Activated CD8-positive, alpha-beta memory T cell treated with anti-CD3 and anti-CD28 coated beads for 36 hours (primary cell): ENCODE measurements at regions not wholly inside any gene's neighbourhood (a gene's known extent, or its start where the extent isn't known, plus 50 kb on each side); places are given as distances from the start of the nearest gene placed in this dataset.
"Not testable (repeated sequence)": the region's sequence is repeated elsewhere in the genome, so short reads cannot be mapped to it uniquely, and the experiment has no call there.

Source experiments
- CTCF ChIA-PET: fragments of 350-600 bp; sonication (Branson Sonifier 250); formaldehyde crosslinking; loops from one replicate; lab custom pipeline; 2021; ENCODE audit warnings: antibody characterized with exemption; lab: Charles Lee
- POLR2A ChIA-PET: fragments of 350-600 bp; sonication (Branson Sonifier 250); formaldehyde crosslinking; loops from one replicate; lab custom pipeline; 2021; ENCODE audit warnings: antibody characterized with exemption; lab: Charles Lee

DNA sequence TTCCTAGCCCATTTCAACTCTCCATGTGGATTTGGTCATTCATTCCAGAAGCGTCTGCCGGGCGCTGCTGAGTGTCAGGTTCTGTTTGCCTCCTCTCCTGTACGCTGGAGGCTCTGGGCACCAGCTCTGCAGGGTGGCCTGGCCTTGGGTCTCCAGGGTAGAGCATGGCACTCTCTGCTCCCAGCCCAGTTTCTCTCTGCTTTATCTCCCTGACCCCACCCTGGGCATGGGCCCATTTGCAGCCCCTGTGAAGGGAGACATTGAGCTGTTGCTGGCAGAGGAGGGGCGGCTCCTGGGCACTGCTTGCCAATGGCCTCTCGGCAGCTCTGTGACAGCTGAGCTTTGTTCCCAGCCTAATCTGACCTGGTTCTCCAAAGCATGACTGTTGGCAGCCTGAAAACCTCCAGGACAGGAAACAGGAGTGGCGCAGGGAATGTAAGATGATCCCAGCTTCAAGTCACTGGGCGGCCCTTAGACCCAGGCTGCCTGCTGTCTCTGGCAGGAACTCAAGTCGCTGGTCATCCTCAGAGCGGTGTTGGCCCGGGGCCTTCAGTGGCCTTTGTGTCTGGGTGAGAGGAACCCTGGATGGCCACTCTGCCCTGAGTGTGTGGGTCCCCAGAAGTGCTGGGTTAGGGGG, 146.8 kb downstream of the SEC14L1 start:
- CTCF ChIA-PET = no interaction called here
- POLR2A ChIA-PET = no interaction called here

DNA sequence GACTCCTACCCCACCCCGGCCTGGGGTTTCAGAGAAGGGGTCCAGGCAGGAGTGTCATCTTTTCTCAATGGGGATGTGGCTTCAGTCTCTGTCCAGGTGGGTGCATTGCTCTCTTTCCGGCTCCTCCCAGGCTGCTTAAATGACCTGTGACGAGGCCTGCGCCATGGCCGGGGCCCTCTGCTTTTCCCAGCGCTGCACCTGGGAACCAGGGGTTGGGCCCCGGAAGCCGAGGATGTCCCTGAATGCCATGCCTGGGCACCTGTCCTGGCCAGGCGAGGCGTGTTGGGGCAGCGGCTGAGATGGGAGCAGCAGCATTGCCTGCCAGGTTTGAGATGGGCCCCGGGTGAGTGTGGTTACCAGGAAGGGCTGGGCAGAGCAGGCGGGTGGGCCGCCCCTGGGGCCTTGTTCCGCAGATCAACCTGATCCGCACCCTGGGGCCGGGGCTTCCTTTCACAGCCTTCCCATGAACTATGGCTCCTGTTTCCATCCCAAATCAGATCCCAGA, 147.4 kb downstream of the SEC14L1 start:
- ChIA-PET POLR2A (no interaction called here), CTCF (no interaction called here)

DNA sequence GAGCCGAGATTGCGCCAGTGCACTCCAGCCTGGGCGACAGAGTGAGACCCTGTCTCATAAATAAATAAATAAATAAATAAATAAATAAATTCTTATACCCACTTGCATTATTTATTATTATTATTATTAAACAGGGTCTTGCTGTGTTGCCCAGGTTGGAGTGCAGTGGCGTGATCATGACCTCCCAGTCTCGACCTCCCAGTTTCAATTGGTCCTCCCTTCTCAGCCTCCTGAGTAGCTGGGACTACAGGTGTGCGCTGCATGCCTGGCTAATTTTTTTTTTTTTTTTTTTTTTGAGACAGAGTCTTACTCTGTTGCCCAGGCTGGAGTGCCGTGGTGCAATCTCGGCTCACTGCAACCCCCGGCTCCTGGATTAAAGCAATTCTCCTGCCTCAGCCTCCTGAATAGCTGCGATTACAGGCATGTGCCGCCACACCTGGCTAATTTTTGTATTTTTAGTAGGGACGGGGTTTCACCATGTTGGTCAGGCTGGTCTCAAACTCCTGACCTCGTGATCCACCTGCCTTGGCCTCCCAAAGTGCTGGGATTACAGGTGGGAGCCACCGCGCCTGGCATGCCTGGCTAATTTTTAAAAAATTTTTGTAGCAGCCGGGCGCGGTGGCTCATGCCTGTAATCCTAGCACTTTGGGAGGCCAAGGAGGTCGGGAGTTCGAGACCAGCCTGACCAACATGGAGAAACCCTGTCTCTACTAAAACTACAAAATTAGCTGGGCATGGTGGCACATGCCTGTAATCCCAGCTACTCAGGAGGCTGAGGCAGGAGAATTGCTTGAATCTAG, 150.2 kb downstream of the SEC14L1 start:
- POLR2A ChIA-PET = interaction anchor here (0.7 kb wide), 1 partner anchor 9 kb away, joined by 11 read pairs; no protein-coding TSS in a partner anchor
- CTCF ChIA-PET = not testable (repeated sequence)

DNA sequence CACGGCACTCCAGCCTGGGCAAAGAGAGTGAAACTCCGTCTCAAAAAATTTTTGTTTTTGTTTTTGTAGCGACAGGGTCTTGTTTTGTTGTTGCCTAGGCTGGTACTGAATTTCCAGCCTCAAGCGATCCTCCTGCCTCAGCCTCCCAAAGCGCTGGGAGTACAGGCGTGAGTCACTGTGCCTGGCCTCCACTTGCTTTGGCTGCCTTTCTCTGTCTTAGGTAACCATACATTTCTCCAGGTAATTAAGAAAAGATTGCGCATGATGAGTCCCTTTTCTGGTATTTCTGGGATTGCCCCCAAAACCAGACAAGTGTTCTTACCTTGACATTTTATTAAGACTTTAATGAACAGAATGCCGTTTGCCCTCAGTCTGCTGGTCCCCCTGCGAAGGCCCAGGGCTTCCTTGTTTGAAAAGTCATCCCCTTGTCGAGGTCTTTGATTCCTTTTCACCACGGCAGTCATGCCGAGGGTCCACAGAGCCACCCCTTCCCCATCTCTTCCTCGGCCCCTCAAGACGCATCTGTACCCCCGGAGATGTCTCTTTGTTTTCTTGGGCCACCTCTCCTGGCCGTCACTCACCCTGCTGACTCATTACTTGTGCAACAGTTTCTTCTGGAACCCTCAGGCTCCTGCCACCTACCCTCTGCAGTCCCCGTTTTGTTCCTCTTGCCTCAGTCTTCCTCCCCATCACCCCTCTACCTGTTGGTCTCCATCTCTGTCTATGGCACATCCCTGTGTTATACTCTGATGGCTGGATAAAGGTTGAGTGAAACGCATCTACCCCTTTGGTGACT, 151.0 kb downstream of the SEC14L1 start:
- CTCF ChIA-PET = no interaction called here
- POLR2A ChIA-PET = interaction anchor here (0.7 kb wide), 1 partner anchor 8 kb away, joined by 11 read pairs; no protein-coding TSS in a partner anchor

DNA sequence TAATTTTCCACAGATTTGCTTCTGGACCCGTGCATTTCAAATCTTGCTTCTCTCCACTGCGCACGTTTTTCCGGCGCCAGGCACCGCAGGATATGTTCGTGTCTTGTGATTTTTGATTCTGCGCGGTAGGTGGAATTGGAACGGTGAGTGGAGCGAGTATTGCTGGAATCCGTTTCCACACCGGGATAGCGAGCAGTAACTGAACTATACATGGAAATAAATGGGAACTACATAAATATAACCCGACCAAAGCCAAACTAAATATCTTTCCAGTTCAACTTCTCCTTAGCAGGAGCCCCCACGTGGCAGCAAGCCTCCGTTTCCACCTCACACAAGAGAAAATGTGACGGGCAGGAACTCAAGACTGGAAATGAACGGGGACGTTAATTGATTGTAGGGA, 154.0 kb downstream of the SEC14L1 start:
- ChIA-PET CTCF (no interaction called here), POLR2A (no interaction called here)

DNA sequence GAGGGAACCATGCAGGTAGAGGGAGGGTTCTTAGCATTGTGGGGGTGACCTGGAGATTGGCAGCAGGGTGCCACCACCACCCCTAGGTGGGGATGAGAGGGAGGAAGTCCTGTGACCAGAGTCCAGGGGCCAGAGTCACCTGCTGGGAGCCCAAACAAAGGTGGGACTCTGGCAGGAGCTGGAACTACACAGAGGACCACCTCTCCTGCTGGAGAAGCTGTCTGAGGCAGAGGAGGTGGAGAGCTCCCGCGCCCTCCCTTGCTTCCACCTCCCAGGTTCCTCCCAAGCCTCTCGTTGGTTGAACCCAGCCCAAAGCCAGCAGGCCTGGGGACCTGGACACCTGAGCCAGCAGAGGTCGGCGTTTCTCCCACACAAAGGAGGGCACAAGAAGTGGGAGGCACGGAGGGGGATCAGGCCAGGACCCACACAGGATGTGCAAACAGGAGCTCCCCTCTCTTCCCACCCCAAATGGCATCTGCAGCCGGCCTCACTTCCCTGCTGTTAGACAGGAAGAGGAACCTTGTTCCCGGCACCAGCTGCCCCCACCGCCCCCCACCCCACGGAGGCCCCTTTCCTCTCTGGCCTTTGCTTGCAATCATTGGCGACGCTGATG, 154.6 kb downstream of the SEC14L1 start:
- ChIA-PET POLR2A (no interaction called here), CTCF (no interaction called here)

DNA sequence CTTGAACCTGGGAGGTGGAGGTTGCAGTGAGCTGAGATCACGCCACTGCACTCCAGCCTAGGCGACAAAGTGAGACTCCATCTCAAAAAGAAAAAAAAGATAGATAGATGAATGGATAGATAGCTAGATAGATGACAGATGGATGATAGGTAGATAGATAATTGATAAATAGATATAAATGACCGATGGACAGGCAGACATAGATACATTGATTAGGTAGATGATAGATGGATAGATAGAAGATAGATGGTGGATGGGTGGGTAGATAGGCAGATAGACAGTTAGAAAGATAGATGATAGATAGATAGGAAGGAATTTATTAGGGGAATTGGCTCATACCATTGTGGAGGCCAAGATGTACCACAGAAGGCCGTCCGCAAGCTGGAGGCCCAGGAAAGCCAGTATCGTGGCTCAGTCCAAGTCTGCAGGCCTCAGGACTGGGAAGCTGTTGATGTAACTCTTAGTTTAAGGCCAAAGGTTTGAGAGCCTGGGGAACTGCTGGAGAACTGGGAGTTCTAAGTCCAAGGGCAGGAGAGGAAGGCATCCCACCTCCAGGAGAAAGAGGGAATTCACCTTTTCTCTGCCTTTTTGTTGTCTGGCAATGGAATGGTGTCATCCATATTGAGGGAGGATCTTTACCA, 156.1 kb downstream of the SEC14L1 start:
- ChIA-PET POLR2A (no interaction called here), CTCF (no interaction called here)

DNA sequence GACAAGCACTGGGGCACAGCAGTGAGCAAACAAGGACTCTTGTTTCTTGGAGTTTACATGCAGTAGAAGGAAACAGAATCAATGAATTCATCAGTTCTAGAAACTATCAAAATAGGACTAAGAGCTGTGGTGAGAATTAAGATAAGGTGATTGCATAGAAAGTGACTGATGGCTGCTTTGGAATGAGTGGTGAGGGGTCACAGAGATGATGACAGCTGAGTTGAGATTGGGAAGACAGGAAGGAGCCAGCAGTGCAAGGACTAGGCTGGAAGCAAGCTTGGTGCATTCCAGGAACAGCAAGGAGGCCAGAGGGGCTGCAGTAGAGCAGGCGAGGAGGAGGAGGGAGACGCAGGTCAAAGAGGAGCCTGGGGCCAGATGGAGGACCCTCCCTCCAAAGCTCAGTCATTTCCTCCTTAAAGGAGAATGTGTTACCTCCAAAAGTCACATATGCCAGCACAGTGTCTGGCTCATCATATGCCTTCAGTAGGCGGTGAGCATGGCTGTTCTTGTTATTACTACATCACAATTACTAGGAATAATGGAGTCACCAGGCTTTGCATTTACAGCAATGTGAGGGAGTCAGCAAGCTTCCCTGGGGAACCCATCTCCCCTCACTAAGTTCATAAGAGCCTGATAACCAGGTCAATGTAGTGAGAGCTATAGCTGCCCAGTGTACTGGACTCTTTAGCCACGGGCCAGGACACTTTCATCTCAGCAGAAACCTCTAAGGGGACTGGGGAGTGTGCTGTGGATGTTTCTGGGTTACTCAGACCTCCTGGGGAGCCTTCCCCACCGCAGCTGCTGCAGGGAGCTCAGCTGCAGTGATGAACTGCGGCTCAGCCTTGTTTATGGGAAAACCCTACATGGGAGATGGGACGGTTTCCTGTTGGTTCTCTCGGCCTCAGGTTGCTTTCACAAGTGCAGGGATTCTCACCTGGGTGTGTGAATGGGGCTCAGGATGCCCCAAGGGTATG, 157.2 kb downstream of the SEC14L1 start:
- ChIA-PET CTCF (no interaction called here), POLR2A (no interaction called here)

DNA sequence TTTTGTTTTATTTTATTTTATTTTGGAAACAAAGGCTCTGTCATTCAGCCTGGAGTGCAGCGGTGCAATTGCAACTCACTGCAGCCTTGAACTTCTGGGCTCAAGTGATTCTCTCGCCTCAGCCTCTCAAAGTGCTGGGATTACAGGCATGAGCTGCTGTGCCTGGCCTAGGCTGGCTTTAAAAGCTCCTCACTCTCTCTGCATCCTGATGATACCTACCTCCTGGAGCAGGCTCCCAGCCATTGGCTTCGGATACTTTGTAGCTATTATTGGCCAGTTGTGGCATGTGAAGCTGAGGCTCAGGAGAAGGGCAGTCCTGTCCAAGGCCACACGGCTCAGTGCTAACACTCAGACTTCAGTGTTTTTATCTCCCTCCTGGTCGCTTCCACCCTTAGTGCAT, 158.0 kb downstream of the SEC14L1 start:
- CTCF ChIA-PET = no interaction called here
- POLR2A ChIA-PET = interaction anchor here (0.5 kb wide), 1 partner anchor 287 kb away, joined by 4 read pairs; no protein-coding TSS in a partner anchor

DNA sequence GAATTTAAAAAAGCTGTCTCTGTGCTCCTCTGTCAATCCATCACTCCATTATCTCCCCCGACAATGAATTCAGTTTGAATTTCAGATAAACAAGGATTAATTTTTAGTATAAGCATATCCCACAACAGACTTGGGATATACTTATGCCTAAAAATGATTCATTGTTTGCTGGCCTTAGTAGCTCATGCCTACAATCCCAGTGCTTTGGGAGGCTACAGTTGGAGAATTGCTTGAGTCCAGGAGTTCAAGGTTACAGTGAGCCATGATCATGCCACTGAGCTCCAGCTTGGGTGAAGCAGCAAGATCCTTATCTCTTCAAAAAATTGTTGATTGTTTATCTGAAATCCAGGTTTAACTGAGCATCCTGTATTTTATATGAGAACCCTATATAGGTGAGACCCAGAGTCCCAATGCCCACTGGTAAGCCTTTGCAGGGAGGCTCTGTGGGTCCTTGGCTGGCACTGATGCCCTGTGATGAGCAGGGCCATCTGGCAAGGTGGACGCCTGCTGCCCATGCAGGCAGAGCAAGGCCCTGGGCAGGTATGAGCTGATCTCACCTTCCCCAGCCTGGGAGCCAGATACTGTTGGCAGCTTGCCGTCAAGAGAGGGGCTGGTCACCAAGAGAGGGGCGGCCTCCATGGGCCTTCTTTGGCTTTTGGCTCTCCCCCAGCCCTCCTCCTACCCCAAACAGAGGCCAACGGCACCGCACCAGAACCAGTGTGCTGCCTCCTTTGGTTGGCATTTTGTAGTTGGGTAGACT, 158.7 kb downstream of the SEC14L1 start:
- ChIA-PET POLR2A (interaction anchor here (0.5 kb wide), 1 partner anchor 287 kb away, joined by 4 read pairs; no protein-coding TSS in a partner anchor), CTCF (no interaction called here)

DNA sequence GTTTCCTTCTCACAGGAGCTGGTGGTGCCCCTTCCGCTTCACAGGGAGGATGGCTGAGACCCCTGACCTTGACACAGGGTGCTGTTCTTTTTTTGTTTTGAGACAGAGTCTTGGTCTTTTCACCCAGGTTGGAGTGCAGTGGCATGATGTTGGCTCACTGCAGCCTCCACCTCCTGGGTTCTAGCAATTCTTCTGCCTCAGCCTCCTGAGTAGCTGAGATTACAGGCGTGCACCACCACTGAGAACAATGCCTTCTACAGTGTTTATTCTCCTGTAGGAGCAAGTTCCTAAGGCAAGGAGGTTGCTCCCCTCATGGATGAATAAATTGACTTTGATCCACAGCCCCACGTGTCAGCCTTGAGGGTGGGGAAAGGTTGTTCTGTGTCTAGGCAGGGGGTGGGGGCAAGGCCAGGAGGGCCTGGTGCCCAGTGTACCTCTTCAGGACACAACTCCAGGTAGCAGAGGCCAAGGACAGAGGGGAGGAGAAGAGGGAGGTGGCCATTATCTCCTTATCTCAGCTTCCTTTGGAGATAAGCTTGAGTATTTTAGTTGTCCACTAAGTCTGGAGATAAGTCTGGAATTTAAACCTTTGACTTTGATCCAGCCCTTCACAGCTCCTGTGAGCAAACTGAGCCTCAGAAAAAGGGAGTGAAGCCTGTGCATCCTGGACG, 159.4 kb downstream of the SEC14L1 start:
- POLR2A ChIA-PET = interaction anchor here (0.5 to 0.6 kb wide), 2 partner anchors 9 to 370 kb away, joined by 6 to 11 read pairs; no protein-coding TSS in a partner anchor
- CTCF ChIA-PET = no interaction called here

DNA sequence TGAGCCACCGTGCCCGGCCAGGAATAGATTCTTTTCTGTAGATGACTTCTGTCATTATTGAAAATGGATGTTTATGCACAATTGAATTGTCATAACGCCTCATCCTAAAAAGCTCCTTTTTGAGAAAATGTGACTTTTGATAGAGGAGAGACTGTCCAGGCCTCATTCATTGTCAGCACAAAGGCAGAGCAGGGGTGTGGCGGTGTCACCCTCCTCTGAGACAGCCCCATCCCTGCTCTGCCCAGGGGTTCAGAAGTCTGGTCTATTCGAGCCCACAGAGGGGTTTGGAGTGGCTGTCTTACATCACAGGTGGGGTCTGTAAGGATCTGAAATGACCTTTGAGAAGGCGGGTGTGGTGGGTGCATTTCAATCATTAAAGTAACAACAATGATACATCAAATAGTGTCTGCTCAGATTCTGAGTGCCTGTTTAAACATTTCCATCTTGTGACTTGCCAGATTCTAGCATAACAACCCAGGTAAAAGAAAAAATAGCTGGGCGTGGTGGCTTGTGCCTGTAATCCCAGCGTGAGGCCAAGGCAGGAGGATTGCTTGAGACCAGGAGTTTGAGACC, 161.0 kb downstream of the SEC14L1 start:
- ChIA-PET POLR2A (no interaction called here), CTCF (no interaction called here)

DNA sequence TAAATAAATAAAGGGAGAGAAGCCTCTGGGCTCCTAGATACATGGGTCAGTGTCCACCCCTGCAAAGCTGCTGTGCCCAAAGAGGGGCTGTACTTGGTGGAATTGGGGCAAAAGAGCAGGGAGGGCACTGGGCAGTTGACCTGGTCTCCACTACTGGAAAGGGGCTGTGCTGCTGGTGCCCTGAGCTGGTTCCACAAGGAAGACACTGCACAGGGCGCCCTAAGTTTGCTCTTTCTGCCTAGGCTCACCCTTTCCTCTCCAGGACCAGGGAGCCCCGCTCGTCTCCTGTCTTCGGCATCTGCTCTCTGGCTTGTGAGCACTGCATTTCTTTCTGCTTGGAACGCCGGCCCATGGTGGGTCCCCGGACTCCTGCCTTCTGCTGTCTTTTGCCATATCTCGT, 161.9 kb downstream of the SEC14L1 start:
- ChIA-PET CTCF (no interaction called here), POLR2A (no interaction called here)

DNA sequence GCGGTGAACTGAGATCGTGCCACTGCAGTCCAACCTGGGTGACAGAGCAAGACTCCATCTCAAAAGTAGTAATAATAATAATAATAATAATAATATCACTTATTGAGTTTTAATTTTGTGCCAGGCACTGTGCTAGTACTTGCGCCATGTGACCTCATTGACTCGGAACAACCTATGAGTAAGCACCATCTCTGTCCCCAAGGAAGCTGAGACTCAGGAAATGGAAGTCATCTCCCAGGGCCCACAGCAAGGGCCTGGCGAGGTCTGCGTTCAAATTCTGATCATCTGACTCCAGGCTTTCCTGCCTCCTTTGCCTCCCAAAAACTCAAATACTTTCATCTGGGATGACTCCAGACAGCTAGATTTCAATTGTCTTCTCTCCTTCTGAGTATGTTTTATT, 162.9 kb downstream of the SEC14L1 start:
- ChIA-PET CTCF (no interaction called here), POLR2A (no interaction called here)

DNA sequence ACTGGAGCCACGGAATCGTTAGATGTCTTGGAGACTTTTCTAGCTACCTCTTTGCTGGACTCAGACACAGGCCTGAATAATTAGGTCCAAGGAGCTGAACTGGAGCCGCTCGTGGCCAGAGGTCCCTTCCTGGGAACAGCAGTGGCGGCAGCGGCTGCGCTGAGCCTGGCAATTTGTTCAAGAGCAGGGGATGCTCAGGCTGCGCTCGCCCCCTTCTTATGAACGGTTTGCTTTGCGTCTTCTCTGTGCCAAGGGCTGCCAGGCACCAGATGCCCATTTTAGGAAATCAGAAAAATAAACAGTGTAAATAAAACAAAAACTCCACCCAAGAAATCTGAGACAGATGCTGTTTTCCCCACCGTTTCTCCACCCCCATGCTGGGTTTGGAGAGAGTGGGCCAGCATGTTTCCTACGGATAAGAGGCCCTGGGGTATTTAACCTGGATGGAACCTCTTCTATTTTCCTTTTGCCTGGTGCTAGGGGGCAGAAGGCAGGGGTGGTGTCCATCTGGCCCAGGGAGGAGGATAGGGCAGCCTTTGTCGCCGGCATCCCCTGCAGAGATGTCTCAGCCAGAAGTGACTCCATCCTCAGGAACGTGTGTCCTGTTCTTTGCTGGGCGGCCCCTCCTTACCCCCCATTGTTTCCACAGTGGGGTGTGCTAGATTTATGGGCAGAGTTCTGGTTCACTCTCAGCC, 163.4 kb downstream of the SEC14L1 start:
- ChIA-PET CTCF (no interaction called here), POLR2A (no interaction called here)
